ENCODE measurements at regions not wholly inside any gene's neighbourhood (a gene's known extent, or its start where the extent isn't known, plus 50 kb on each side); places are given as distances from the start of the nearest gene placed in this dataset.

DNA sequence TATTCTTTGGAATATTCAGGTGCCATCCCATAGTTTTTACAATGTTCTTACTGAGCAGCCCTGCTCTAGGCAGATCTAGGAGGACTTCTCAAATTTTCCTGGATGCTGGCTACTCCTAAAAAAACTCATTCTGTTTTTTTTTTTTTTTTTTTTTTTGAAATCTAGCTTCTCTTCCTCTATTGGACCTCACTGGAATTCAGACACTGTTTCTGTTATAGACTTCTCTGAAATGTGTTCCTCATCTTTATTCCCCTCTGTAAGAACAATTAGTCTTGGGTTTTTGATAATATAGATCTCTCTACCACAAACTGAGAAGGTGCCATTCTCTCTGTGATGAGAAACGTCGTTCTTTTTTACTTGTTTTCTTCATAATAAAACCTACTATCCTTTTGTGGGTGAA lies 115.3 kb upstream of the CCND2 start:
- TF ChIP-seq, protein P1, sequence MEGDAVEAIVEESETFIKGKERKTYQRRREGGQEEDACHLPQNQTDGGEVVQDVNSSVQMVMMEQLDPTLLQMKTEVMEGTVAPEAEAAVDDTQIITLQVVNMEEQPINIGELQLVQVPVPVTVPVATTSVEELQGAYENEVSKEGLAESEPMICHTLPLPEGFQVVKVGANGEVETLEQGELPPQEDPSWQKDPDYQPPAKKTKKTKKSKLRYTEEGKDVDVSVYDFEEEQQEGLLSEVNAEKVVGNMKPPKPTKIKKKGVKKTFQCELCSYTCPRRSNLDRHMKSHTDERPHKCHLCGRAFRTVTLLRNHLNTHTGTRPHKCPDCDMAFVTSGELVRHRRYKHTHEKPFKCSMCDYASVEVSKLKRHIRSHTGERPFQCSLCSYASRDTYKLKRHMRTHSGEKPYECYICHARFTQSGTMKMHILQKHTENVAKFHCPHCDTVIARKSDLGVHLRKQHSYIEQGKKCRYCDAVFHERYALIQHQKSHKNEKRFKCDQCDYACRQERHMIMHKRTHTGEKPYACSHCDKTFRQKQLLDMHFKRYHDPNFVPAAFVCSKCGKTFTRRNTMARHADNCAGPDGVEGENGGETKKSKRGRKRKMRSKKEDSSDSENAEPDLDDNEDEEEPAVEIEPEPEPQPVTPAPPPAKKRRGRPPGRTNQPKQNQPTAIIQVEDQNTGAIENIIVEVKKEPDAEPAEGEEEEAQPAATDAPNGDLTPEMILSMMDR (conservative IDR thresholded peaks at IDR 0.05), result no peak
- TF ChIP-seq EZH2 (IDR thresholded peaks at IDR 0.05; ENCODE audit: low read depth), result no peak

All from PC-9 (cell line).